HCT116 (cell line): ENCODE measurements at regions not wholly inside any gene's neighbourhood (a gene's known extent, or its start where the extent isn't known, plus 50 kb on each side); places are given as distances from the start of the nearest gene placed in this dataset.

Source experiments
- ATAC-seq: fragments of 200-7000 bp; cut with Tn5 transposase; 2 replicates; pipeline ENCODE4 v1.9.1; 2020; ENCODE audit warnings: mild to moderate bottlenecking, moderate library complexity
- BruUV-seq: library from RNA; stranded (reverse); fragments of 400-500 nt; replicated peaks from 2 replicates; lab custom pipeline; 2021; lab: Mats Ljungman, UMichigan
- CTCF ChIA-PET: fragments of 300-600 bp; sonication (Branson Sonifier 250); formaldehyde crosslinking; loops from one replicate; lab custom pipeline; 2021; ENCODE audit warnings: antibody characterized with exemption; lab: Charles Lee
- POLR2A ChIA-PET: fragments of 300-600, 350-600 bp; sonication (Branson Sonifier 250); formaldehyde crosslinking; loops from one replicate; lab custom pipeline; 2021; ENCODE audit warnings: antibody characterized with exemption; lab: Charles Lee
- RAD21 ChIA-PET, 2 experiments: fragments of 300-600 bp; sonication (Branson Sonifier 250); formaldehyde crosslinking; loops; one replicate each; lab custom pipeline; 2023; ENCODE audit warnings: low total read pairs in 2 of 2; ENCODE audit not compliant: uncharacterized antibody in 2 of 2, unreplicated experiment in 2 of 2, low non-redundant PET in 1 of 2; lab: Charles Lee
- DNase-seq: peaks from one replicate; pipeline ENCODE4 v3.0.0-alpha.2; 2010; ENCODE audit warnings: low read depth, low spot score
- H2AFZ ChIP-seq: fragments of 200-600 bp; shearing (Covaris generic), sonication (generic); 2 replicates; pipeline ENCODE4 v1.6.1; 2017; ENCODE audit warnings: low read depth, mixed run types, mixed read lengths, antibody characterized with exemption, low read length; ENCODE audit not compliant: poor library complexity, severe bottlenecking
- H3K27ac ChIP-seq: 2 replicates; pipeline ENCODE4 v1.5.1; 2012; ENCODE audit warnings: low read depth, low read length
- H3K27me3 ChIP-seq: fragments of 200-600 bp; sonication (generic); 2 replicates; pipeline ENCODE4 v1.6.1; 2016; ENCODE audit warnings: mixed run types, low read length, mixed read lengths; ENCODE audit not compliant: insufficient read depth
- H3K36me3 ChIP-seq, 2 experiments: fragments of 200-500 bp in 1 of 2; fragments of 200-600 bp in 1 of 2; sonication (Bioruptor generic) in 1 of 2; sonication (generic) in 1 of 2; 2 replicates each; pipeline versions ENCODE4 v1.5.1 to v1.6.1; 2014 to 2016; ENCODE audit warnings: low read length in 2 of 2, inconsistent platforms in 1 of 2, mixed read lengths in 1 of 2, mixed run types in 1 of 2; ENCODE audit not compliant: insufficient read depth in 2 of 2, control insufficient read depth in 1 of 2
- H3K4me1 ChIP-seq, 2 experiments: fragments of 200-600 bp in 1 of 2; sonication (generic) in 1 of 2; 2 replicates each; pipeline versions ENCODE4 v1.5.1 to v1.6.1; 2012 to 2017; ENCODE audit warnings: low read length in 2 of 2, inconsistent platforms in 1 of 2, mild to moderate bottlenecking in 1 of 2, mixed read lengths in 1 of 2, mixed run types in 1 of 2, moderate library complexity in 1 of 2; ENCODE audit not compliant: insufficient read depth in 2 of 2, control insufficient read depth in 1 of 2
- H3K4me2 ChIP-seq: fragments of 200-600 bp; sonication (generic); 2 replicates; pipeline ENCODE4 v1.6.1; 2017; ENCODE audit warnings: mixed run types, low read length, mixed read lengths
- H3K4me3 ChIP-seq, 2 experiments: fragments of 200-600 bp in 1 of 2; sonication (generic) in 1 of 2; replicated peaks in 1 of 2; 2 replicates each; pipeline ENCODE4 v1.5.1; 2011 to 2016; ENCODE audit warnings: low read length in 2 of 2, control low read depth in 1 of 2, low read depth in 1 of 2, mild to moderate bottlenecking in 1 of 2, mixed read lengths in 1 of 2, mixed run types in 1 of 2
- H3K79me2 ChIP-seq: fragments of 200-600 bp; sonication (generic); 2 replicates; pipeline ENCODE4 v1.6.1; 2017; ENCODE audit warnings: mild to moderate bottlenecking, mixed run types, low read length, moderate library complexity, mixed read lengths; ENCODE audit not compliant: insufficient read depth
- H3K9ac ChIP-seq: fragments of 200-600 bp; sonication (generic); 2 replicates; pipeline ENCODE4 v1.6.1; 2016; ENCODE audit warnings: low read length, mixed read lengths
- H3K9me2 ChIP-seq: fragments of 200-600 bp; sonication (generic), shearing (Covaris generic); 2 replicates; pipeline ENCODE4 v1.6.1; 2017; ENCODE audit warnings: mixed run types, mild to moderate bottlenecking, moderate library complexity; ENCODE audit not compliant: insufficient read depth
- H3K9me3 ChIP-seq, 2 experiments: fragments of 200-500 bp in 1 of 2; fragments of 200-600 bp in 1 of 2; sonication (Bioruptor generic) in 1 of 2; sonication (generic) in 1 of 2; 2 replicates each; pipeline ENCODE4 v1.6.1; 2014 to 2017; ENCODE audit warnings: low read length in 2 of 2, mixed read lengths in 2 of 2, inconsistent platforms in 1 of 2, low read depth in 1 of 2, mild to moderate bottlenecking in 1 of 2, mixed run types in 1 of 2, moderate library complexity in 1 of 2; ENCODE audit not compliant: control insufficient read depth in 1 of 2, insufficient read depth in 1 of 2
- H4K20me1 ChIP-seq: fragments of 200-600 bp; sonication (generic), shearing (Covaris generic); 2 replicates; pipeline ENCODE4 v1.6.1; 2017; ENCODE audit warnings: mixed run types, mild to moderate bottlenecking, moderate library complexity; ENCODE audit not compliant: insufficient read depth
- ATF3 ChIP-seq: IDR thresholded peaks from 2 replicates; pipeline ENCODE4 v1.6.1; 2012
- CEBPB ChIP-seq: IDR thresholded peaks from 2 replicates; pipeline ENCODE4 v1.6.1; 2012; ENCODE audit warnings: low read depth
- CTCF ChIP-seq, 3 experiments: fragments of 200-600 bp in 1 of 3; sonication (generic) in 1 of 3; IDR thresholded peaks in 2 of 3; conservative IDR thresholded peaks in 1 of 3; 2 replicates each; pipeline ENCODE4 v1.5.1; 2012 to 2017; ENCODE audit warnings: low read depth in 2 of 3, low read length in 2 of 3, antibody characterized with exemption in 1 of 3, borderline replicate concordance in 1 of 3, control low read depth in 1 of 3, mild to moderate bottlenecking in 1 of 3, mixed read lengths in 1 of 3, mixed run types in 1 of 3, moderate library complexity in 1 of 3; ENCODE audit not compliant: insufficient read depth in 1 of 3
- EGR1 ChIP-seq: IDR thresholded peaks from 2 replicates; pipeline ENCODE4 v1.6.1; 2012; ENCODE audit warnings: low read depth
- ELF1 ChIP-seq: IDR thresholded peaks from 2 replicates; pipeline ENCODE4 v1.6.1; 2012; ENCODE audit warnings: low read depth, borderline replicate concordance
- EZH2phosphoT487 ChIP-seq: fragments of 200-600 bp; IDR thresholded peaks from 2 replicates; pipeline ENCODE4 v1.6.1; 2018; ENCODE audit warnings: antibody characterized with exemption, borderline replicate concordance
- FOSL1 ChIP-seq: IDR thresholded peaks from 2 replicates; pipeline ENCODE4 v1.6.1; 2012; ENCODE audit warnings: low read depth
- JUND ChIP-seq: IDR thresholded peaks from 2 replicates; pipeline ENCODE4 v1.6.1; 2012
- MAX ChIP-seq: IDR thresholded peaks from 2 replicates; pipeline ENCODE4 v1.6.1; 2012
- POLR2A ChIP-seq: IDR thresholded peaks from 2 replicates; pipeline ENCODE4 v1.7.0; 2011; ENCODE audit warnings: borderline replicate concordance; ENCODE audit not compliant: insufficient read depth, insufficient read length; ENCODE audit errors: extremely low read depth
- POLR2AphosphoS5 ChIP-seq: IDR thresholded peaks from 2 replicates; pipeline ENCODE4 v1.6.1; 2011; ENCODE audit warnings: mild to moderate bottlenecking, low read depth, low read length, moderate library complexity
- RAD21 ChIP-seq: IDR thresholded peaks from 2 replicates; pipeline ENCODE4 v1.6.1; 2012; ENCODE audit warnings: low read depth, mild to moderate bottlenecking
- REST ChIP-seq: IDR thresholded peaks from 2 replicates; pipeline ENCODE4 v1.6.1; 2012; ENCODE audit warnings: low read depth
- SIN3A ChIP-seq: IDR thresholded peaks from 2 replicates; pipeline ENCODE4 v1.6.1; 2012; ENCODE audit warnings: low read depth
- SP1 ChIP-seq: IDR thresholded peaks from 2 replicates; pipeline ENCODE4 v1.6.1; 2012; ENCODE audit warnings: low read depth
- TCF7L2 ChIP-seq: IDR thresholded peaks from 2 replicates; pipeline ENCODE4 v1.7.0; 2011; ENCODE audit warnings: borderline replicate concordance, inconsistent platforms; ENCODE audit not compliant: insufficient read depth, insufficient read length; ENCODE audit errors: extremely low read depth
- YY1 ChIP-seq: IDR thresholded peaks from 2 replicates; pipeline ENCODE4 v1.6.1; 2011; ENCODE audit warnings: low read length, low read depth, moderate library complexity, mild to moderate bottlenecking; ENCODE audit not compliant: insufficient replicate concordance; ENCODE audit errors: extremely low read depth
- ZBTB33 ChIP-seq: IDR thresholded peaks from 2 replicates; pipeline ENCODE4 v1.6.1; 2011; ENCODE audit warnings: mild to moderate bottlenecking, low read length, moderate library complexity; ENCODE audit not compliant: insufficient replicate concordance; ENCODE audit errors: extremely low read depth
- ZFX ChIP-seq: fragments of 450-650 bp; IDR thresholded peaks from 2 replicates; pipeline ENCODE4 v1.6.1; 2017
- ZNF274 ChIP-seq: fragments of 200-500 bp; sonication (Bioruptor generic); IDR thresholded peaks from 2 replicates; pipeline ENCODE4 v1.6.1; 2014; ENCODE audit warnings: mild to moderate bottlenecking, low read depth, low read length, inconsistent platforms
- intact Hi-C: fragments of 100-400 bp; cut with micrococcal nuclease; formaldehyde crosslinking; loops from 2 replicates; pipeline ENCODE4 v1.10.0; 2022

DNA sequence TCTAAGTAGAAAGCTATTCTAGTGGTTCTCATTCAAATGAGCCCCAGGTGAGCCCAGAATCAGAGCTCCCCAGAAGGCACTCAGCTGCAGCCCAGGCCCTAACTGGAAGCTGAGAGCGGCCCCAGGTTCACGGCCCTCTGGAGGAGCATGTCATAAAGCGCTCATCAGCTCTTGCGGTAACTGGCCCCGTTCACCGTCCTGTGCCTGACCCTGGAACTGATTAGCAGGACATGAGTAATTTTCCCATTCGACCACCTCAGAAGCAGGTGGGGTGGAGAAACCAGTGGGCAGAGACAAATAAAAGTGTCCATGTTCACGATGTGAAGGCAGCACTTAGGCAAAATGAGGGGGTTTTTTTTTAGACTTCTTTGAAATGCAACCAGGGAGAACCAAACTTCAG is 136.1 kb upstream of the LYZL2 start:
- no peak overlapping the region for H3K4me3 ChIP-seq
- H3K4me1 ChIP-seq, result no peaks in the 10 kb centered on the region
- no peaks in the 10 kb centered on the region for H3K9me2 ChIP-seq
- no peak overlapping the region for H3K27ac ChIP-seq
- no peaks in the 10 kb centered on the region for H3K27me3 ChIP-seq
- no peaks in the 10 kb centered on the region for H3K79me2 ChIP-seq
- H3K4me2 ChIP-seq, result no peak overlapping the region
- no peak for ATAC-seq
- TF ChIP-seq ZNF274 (no peak), POLR2A (no peak), CEBPB (no peak), YY1 (no peak), EGR1 (no peak), REST (no peak), JUND (no peak), SIN3A (no peak), FOSL1 (no peak), POLR2AphosphoS5 (no peak), ZFX (no peak), EZH2phosphoT487 (no peak), ELF1 (no peak), SP1 (no peak), TCF7L2 (no peak), CTCF (IDR thresholded peaks at IDR 0.05 in 2 of 3, conservative IDR thresholded peaks at IDR 0.05 in 1 of 3; ENCODE audit: borderline replicate concordance in 1 of 3, insufficient read depth in 1 of 3, low read depth in 2 of 3, low read length in 2 of 3) (no peak), ATF3 (no peak), RAD21 (no peak), MAX (no peak), ZBTB33 (no peak)
- H3K9me3 ChIP-seq, result peaks cover 7 to 13% of the 10 kb centered on the region in 2 experiments; a peak in 3 of 4 replicates
- ChIA-PET CTCF (no interaction called here), POLR2A (no interaction called here), RAD21 (no interaction called here)
- no peaks in the 10 kb centered on the region for H4K20me1 ChIP-seq
- no peak overlapping the region for H3K9ac ChIP-seq
- no TSS peak for BruUV-seq
- intact Hi-C loops, result no loop called here
- no peak overlapping the region for H2AFZ ChIP-seq
- DNase-seq, result no peak
- H3K36me3 ChIP-seq, result no peaks in the 10 kb centered on the region
